K562 (cell line): ENCODE measurements at regions not wholly inside any gene's neighbourhood (a gene's known extent, or its start where the extent isn't known, plus 50 kb on each side); places are given as distances from the start of the nearest gene placed in this dataset.

ENCODE experiments used
- ATAC-seq: fragments of 200-7000 bp; cut with Tn5 transposase; 3 replicates; pipeline ENCODE4 v1.9.1; 2020; ENCODE audit warnings: moderate library complexity
- BruUV-seq: library from RNA; stranded (reverse); fragments of 400-500 nt; replicated peaks from 2 replicates; lab custom pipeline; 2021; lab: Mats Ljungman, UMichigan
- CTCF ChIA-PET: fragments of 300-600 bp; formaldehyde crosslinking; extraction: SDS; loops from one replicate; lab custom pipeline; 2021; ENCODE audit warnings: low intra/inter-chr PET ratio; lab: Yijun Ruan, JAX
- POLR2A ChIA-PET: fragments of 300-600, 350-650 bp; sonication (Branson Sonifier 250); formaldehyde crosslinking; extraction: SDS; loops from one replicate; lab custom pipeline; 2021; ENCODE audit warnings: antibody characterized with exemption, inconsistent platforms; lab: Yijun Ruan, JAX
- DNase-seq, 4 experiments: peaks; one replicate each; pipeline versions ENCODE4 v3.0.0 to v3.0.0-alpha.2; 2011 to 2018; ENCODE audit warnings: low spot score in 3 of 4, mixed read lengths in 3 of 4; ENCODE audit errors: extremely low read depth in 1 of 4
- FAIRE-seq: peaks from 2 replicates; lab custom pipeline; 2011; peaks lifted over from hg19 to GRCh38; lab: Jason Lieb, UNC
- H2AFZ ChIP-seq: 2 replicates; pipeline ENCODE4 v1.6.0; 2011; ENCODE audit warnings: low read depth, low read length, control low read depth, inconsistent platforms
- H3K27ac ChIP-seq: fragments of 200-600 bp; 3 replicates; pipeline ENCODE4 v1.8.0; 2011; ENCODE audit warnings: low read depth, mild to moderate bottlenecking, control low read depth, inconsistent platforms, low read length, moderate library complexity, mixed read lengths; ENCODE audit errors: extremely low read depth
- H3K27me3 ChIP-seq, 2 experiments: fragments of 300-600 bp in 1 of 2; 2 replicates in 1 of 2; 3 replicates in 1 of 2; pipeline versions ENCODE4 v1.6.0 to v1.8.0; 2011; ENCODE audit warnings: inconsistent platforms in 2 of 2, low read length in 2 of 2, mild to moderate bottlenecking in 1 of 2, mixed read lengths in 1 of 2, moderate library complexity in 1 of 2; ENCODE audit not compliant: control insufficient read depth in 2 of 2, insufficient read depth in 2 of 2
- H3K36me3 ChIP-seq: fragments of 300-600 bp; 3 replicates; pipeline ENCODE4 v1.8.0; 2011; ENCODE audit warnings: mild to moderate bottlenecking, low read length, inconsistent platforms; ENCODE audit not compliant: control insufficient read depth, insufficient read depth
- H3K4me1 ChIP-seq, 2 experiments: fragments of 200-600 bp in 1 of 2; replicated peaks in 1 of 2; 2 replicates in 1 of 2; 3 replicates in 1 of 2; pipeline versions ENCODE4 v1.5.1 to v1.8.0; 2011; ENCODE audit warnings: inconsistent platforms in 2 of 2, low read length in 2 of 2, mild to moderate bottlenecking in 1 of 2, mixed read lengths in 1 of 2, moderate library complexity in 1 of 2; ENCODE audit not compliant: control insufficient read depth in 2 of 2, insufficient read depth in 2 of 2
- H3K4me2 ChIP-seq: 2 replicates; pipeline ENCODE4 v1.6.1; 2011; ENCODE audit warnings: low read length, control low read depth, inconsistent platforms, mixed read lengths; ENCODE audit not compliant: insufficient read depth
- H3K4me3 ChIP-seq: fragments of 200-600 bp; sonication (generic), shearing (Covaris generic); 2 replicates; pipeline ENCODE4 v1.5.1; 2016; ENCODE audit warnings: control low read depth, inconsistent platforms
- H3K79me2 ChIP-seq: fragments of 200-600 bp; 3 replicates; pipeline ENCODE4 v1.8.0; 2011; ENCODE audit warnings: low read length, inconsistent platforms; ENCODE audit not compliant: control insufficient read depth, insufficient read depth
- H3K9ac ChIP-seq, 2 experiments: 2 replicates each; pipeline versions ENCODE4 v1.6.0 to v1.6.1; 2011; ENCODE audit warnings: low read depth in 2 of 2, low read length in 2 of 2, control low read depth in 1 of 2, inconsistent platforms in 1 of 2, mild to moderate bottlenecking in 1 of 2, mixed read lengths in 1 of 2; ENCODE audit not compliant: insufficient read depth in 1 of 2
- H3K9me1 ChIP-seq: one replicate; pipeline ENCODE4 v1.6.0; 2011; ENCODE audit warnings: inconsistent platforms, mild to moderate bottlenecking, low read length, moderate library complexity; ENCODE audit not compliant: control insufficient read depth, insufficient read depth
- H3K9me3 ChIP-seq: replicated peaks from 2 replicates; pipeline ENCODE4 v1.5.1; 2011; ENCODE audit warnings: low read depth, low read length, inconsistent platforms; ENCODE audit not compliant: control insufficient read depth, insufficient read depth
- H4K20me1 ChIP-seq: replicated peaks from 2 replicates; pipeline ENCODE4 v1.6.1; 2011; ENCODE audit warnings: low read length, inconsistent platforms, mixed read lengths; ENCODE audit not compliant: control insufficient read depth, insufficient read depth
- EHMT2 ChIP-seq: fragments of 450-650 bp; IDR thresholded peaks from 2 replicates; pipeline ENCODE4 v1.6.1; 2018; ENCODE audit warnings: antibody characterized with exemption
- ELF2 ChIP-seq: fragments of 250-450 bp; sonication (Bioruptor Pico); IDR thresholded peaks from 2 replicates; pipeline ENCODE4 v1.5.0; 2021; ENCODE audit warnings: mild to moderate bottlenecking
- NELFE ChIP-seq: IDR thresholded peaks from 2 replicates; pipeline ENCODE4 v1.6.1; 2011; ENCODE audit warnings: mild to moderate bottlenecking; ENCODE audit not compliant: insufficient read depth, insufficient read length
- NR3C1 ChIP-seq: sonication (generic); formaldehyde crosslinking; IDR thresholded peaks from 2 replicates; pipeline ENCODE4 v1.8.1; 2022; ENCODE audit warnings: missing genetic modification reagents
- PHF20 ChIP-seq: fragments of 450-650 bp; IDR thresholded peaks from 2 replicates; pipeline ENCODE4 v1.6.1; 2018; ENCODE audit not compliant: partially characterized antibody
- RBM22 ChIP-seq: fragments of 200-400 bp; formaldehyde crosslinking; IDR thresholded peaks from 2 replicates; pipeline ENCODE4 v1.6.1; 2018; ENCODE audit warnings: low read length, low read depth; ENCODE audit not compliant: poor library complexity, severe bottlenecking
- ZNF124 ChIP-seq: sonication (generic); formaldehyde crosslinking; IDR thresholded peaks from 2 replicates; pipeline ENCODE4 v1.8.1; 2022; ENCODE audit warnings: missing genetic modification reagents
- ZSCAN32 ChIP-seq: fragments of 450-650 bp; formaldehyde crosslinking; IDR thresholded peaks from 2 replicates; pipeline ENCODE4 v1.4.0; 2020; ENCODE audit warnings: mild to moderate bottlenecking, moderate library complexity
- in situ Hi-C: fragments of 300-500 bp; cut with MboI; formaldehyde crosslinking; loops from 4 replicates; pipeline ENCODE4 v1.15.0; 2018; ENCODE audit warnings: inconsistent platforms, mixed read lengths
- intact Hi-C: fragments of 100-400 bp; cut with micrococcal nuclease; formaldehyde crosslinking; loops from 2 replicates; pipeline ENCODE4 v1.14.2; 2022
- TF ChIP-seq, protein P1 (sequence below), 2 experiments: fragments of 450-650 bp in 1 of 2; sonication (generic) in 1 of 2; formaldehyde crosslinking; conservative IDR thresholded peaks; 2 replicates each; pipeline versions ENCODE4 v1.4.0 to v1.8.1; 2020 to 2022; ENCODE audit warnings: mild to moderate bottlenecking in 1 of 2, missing genetic modification reagents in 1 of 2

DNA sequence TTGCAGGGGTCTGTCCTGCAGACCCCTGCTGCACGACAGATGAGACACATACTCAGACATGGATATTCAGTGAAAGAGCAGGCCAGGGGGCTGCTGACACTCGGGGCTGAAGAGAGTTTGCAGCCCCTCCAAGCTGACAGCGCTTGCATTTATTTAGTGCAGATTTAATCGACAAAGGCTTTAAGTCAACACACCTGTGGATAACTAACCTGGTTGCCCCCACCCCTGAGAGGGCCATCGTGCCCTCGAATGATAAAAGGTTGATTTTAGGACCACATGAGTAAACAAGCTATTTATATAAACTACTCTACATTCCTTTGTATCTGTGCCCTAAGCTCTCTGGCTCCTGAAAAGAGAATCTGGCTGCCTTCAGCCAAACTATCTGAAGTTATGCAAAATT lies 708.2 kb upstream of the LRRN3 start (continued):
- no peak for TF ChIP-seq ELF2 (CRISPR knock-in tag)
- TF ChIP-seq EHMT2 = no peak
- TF ChIP-seq PHF20 = no peak
- no peak for TF ChIP-seq ZSCAN32 (CRISPR knock-in tag)
- TF ChIP-seq NR3C1 = no peak
- no peak for TF ChIP-seq RBM22
- TF ChIP-seq, protein P1, sequence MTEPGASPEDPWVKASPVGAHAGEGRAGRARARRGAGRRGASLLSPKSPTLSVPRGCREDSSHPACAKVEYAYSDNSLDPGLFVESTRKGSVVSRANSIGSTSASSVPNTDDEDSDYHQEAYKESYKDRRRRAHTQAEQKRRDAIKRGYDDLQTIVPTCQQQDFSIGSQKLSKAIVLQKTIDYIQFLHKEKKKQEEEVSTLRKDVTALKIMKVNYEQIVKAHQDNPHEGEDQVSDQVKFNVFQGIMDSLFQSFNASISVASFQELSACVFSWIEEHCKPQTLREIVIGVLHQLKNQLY (CRISPR knock-in tag; conservative IDR thresholded peaks at IDR 0.05) = no peak

GRCh38 chr7:110386006-110386405 lies 704.9 kb upstream of the LRRN3 start:
- no peaks in the 10 kb centered on the region for H3K4me1 ChIP-seq
- in situ Hi-C loops = no loop called here
- H3K36me3 ChIP-seq = no peaks in the 10 kb centered on the region
- intact Hi-C loops = no loop called here
- no peak overlapping the region for H3K27ac ChIP-seq
- ChIA-PET CTCF (no interaction called here), POLR2A (no interaction called here)
- no peak for ATAC-seq
- no peaks in the 10 kb centered on the region for H3K9me3 ChIP-seq
- FAIRE-seq = no peak
- H3K9ac ChIP-seq = no peak overlapping the region
- DNase-seq = no peak
- H3K9me1 ChIP-seq = no peaks in the 10 kb centered on the region
- H2AFZ ChIP-seq = no peak overlapping the region
- no peaks in the 10 kb centered on the region for H4K20me1 ChIP-seq
- no peaks in the 10 kb centered on the region for H3K79me2 ChIP-seq
- H3K4me3 ChIP-seq = no peak overlapping the region
- no peak for TF ChIP-seq ZNF124 (CRISPR knock-in tag)
- TF ChIP-seq NELFE = no peak
- H3K4me2 ChIP-seq = no peak overlapping the region
- BruUV-seq = no TSS peak
- H3K27me3 ChIP-seq = no peaks in the 10 kb centered on the region
